IMR-90 (cell line): ENCODE measurements at regions not wholly inside any gene's neighbourhood (a gene's known extent, or its start where the extent isn't known, plus 50 kb on each side); places are given as distances from the start of the nearest gene placed in this dataset.

Experiments used
- ATAC-seq: fragments of 200-7000 bp; cut with Tn5 transposase; 2 replicates; pipeline ENCODE4 v1.9.1; 2020; ENCODE audit warnings: low read depth, mild to moderate bottlenecking, moderate library complexity
- BruUV-seq: library from RNA; stranded (reverse); fragments of 400-500 nt; replicated peaks from 2 replicates; lab custom pipeline; 2021; lab: Mats Ljungman, UMichigan
- CTCF ChIA-PET: fragments of 300-600 bp; formaldehyde crosslinking; extraction: SDS; loops from one replicate; lab custom pipeline; 2021; ENCODE audit warnings: antibody characterized with exemption; lab: Yijun Ruan, JAX
- POLR2A ChIA-PET: fragments of 300-600 bp; sonication (Branson Sonifier 250); formaldehyde crosslinking; loops from one replicate; lab custom pipeline; 2022; ENCODE audit warnings: antibody characterized with exemption; ENCODE audit not compliant: unreplicated experiment; lab: Charles Lee
- DNase-seq: peaks from one replicate; pipeline ENCODE4 v3.0.0; 2013
- H2AFZ ChIP-seq: replicated peaks from 2 replicates; pipeline ENCODE3; 2013; ENCODE audit warnings: low read length, mild to moderate bottlenecking; ENCODE audit not compliant: poor library complexity
- H2AK5ac ChIP-seq: 2 replicates; pipeline ENCODE4 v1.6.1; 2013; ENCODE audit warnings: low read depth, low read length, inconsistent platforms
- H2AK9ac ChIP-seq: replicated peaks from 2 replicates; pipeline ENCODE3; 2013; ENCODE audit warnings: mild to moderate bottlenecking, low read depth, low read length, moderate library complexity; ENCODE audit not compliant: poor library complexity
- H2BK120ac ChIP-seq: 2 replicates; pipeline ENCODE4 v1.6.1; 2013; ENCODE audit warnings: low read depth, low read length, inconsistent platforms
- H2BK15ac ChIP-seq: 3 replicates; pipeline ENCODE4 v1.6.1; 2013; ENCODE audit warnings: low read depth, low read length, inconsistent platforms
- H2BK20ac ChIP-seq: 2 replicates; pipeline ENCODE4 v1.6.1; 2013; ENCODE audit warnings: low read depth, mild to moderate bottlenecking, inconsistent platforms, low read length, moderate library complexity
- H2BK5ac ChIP-seq: 2 replicates; pipeline ENCODE4 v1.6.1; 2013; ENCODE audit warnings: mild to moderate bottlenecking, low read depth, low read length, inconsistent platforms; ENCODE audit not compliant: poor library complexity, severe bottlenecking
- H3K14ac ChIP-seq: replicated peaks from 2 replicates; pipeline ENCODE4 v1.6.1; 2013; ENCODE audit warnings: low read depth, low read length, inconsistent platforms
- H3K18ac ChIP-seq: 2 replicates; pipeline ENCODE4 v1.6.1; 2013; ENCODE audit warnings: low read depth, low read length, control low read depth
- H3K23ac ChIP-seq: 2 replicates; pipeline ENCODE4 v1.6.1; 2013; ENCODE audit warnings: low read depth, low read length, inconsistent platforms
- H3K27ac ChIP-seq: 2 replicates; pipeline ENCODE4 v1.5.1; 2013; ENCODE audit warnings: mild to moderate bottlenecking, control low read depth, low read length; ENCODE audit not compliant: insufficient read depth
- H3K27me3 ChIP-seq: 2 replicates; pipeline ENCODE4 v1.6.1; 2013; ENCODE audit warnings: low read length; ENCODE audit not compliant: control insufficient read depth, insufficient read depth
- H3K36me3 ChIP-seq: 2 replicates; pipeline ENCODE4 v1.6.1; 2013; ENCODE audit warnings: low read length, mixed read lengths; ENCODE audit not compliant: control insufficient read depth, insufficient read depth
- H3K4ac ChIP-seq: 2 replicates; pipeline ENCODE4 v1.6.1; 2013; ENCODE audit warnings: low read depth, low read length, inconsistent platforms
- H3K4me1 ChIP-seq: 2 replicates; pipeline ENCODE4 v1.6.1; 2013; ENCODE audit warnings: low read length, mixed read lengths; ENCODE audit not compliant: control insufficient read depth, insufficient read depth
- H3K4me2 ChIP-seq: 2 replicates; pipeline ENCODE4 v1.6.1; 2013; ENCODE audit warnings: low read depth, mild to moderate bottlenecking, control low read depth, low read length, moderate library complexity
- H3K4me3 ChIP-seq: 2 replicates; pipeline ENCODE4 v1.5.1; 2013; ENCODE audit warnings: low read depth, mild to moderate bottlenecking, control low read depth, low read length, moderate library complexity; ENCODE audit not compliant: insufficient read depth
- H3K56ac ChIP-seq: 2 replicates; pipeline ENCODE4 v1.6.1; 2013; ENCODE audit warnings: low read length, inconsistent platforms; ENCODE audit not compliant: insufficient read depth; ENCODE audit errors: extremely low read depth
- H3K79me1 ChIP-seq, 2 experiments: 2 replicates each; pipeline ENCODE4 v1.6.1; 2013; ENCODE audit warnings: low read length in 2 of 2, inconsistent platforms in 1 of 2, low read depth in 1 of 2
- H3K9ac ChIP-seq: 2 replicates; pipeline ENCODE4 v1.6.1; 2013; ENCODE audit warnings: low read depth, low read length, control low read depth
- H3K9me1 ChIP-seq: 2 replicates; pipeline ENCODE4 v1.6.1; 2013; ENCODE audit warnings: low read length, inconsistent platforms; ENCODE audit not compliant: insufficient read depth
- H3K9me3 ChIP-seq: 2 replicates; pipeline ENCODE4 v1.6.1; 2013; ENCODE audit warnings: low read length; ENCODE audit not compliant: control insufficient read depth, insufficient read depth
- H4K20me1 ChIP-seq: 2 replicates; pipeline ENCODE4 v1.6.1; 2013; ENCODE audit warnings: low read length, inconsistent platforms; ENCODE audit not compliant: insufficient read depth
- H4K5ac ChIP-seq: 2 replicates; pipeline ENCODE4 v1.6.1; 2013; ENCODE audit warnings: mild to moderate bottlenecking, low read depth, low read length, control low read depth
- H4K8ac ChIP-seq, 2 experiments: 2 replicates each; pipeline ENCODE4 v1.6.1; 2013; ENCODE audit warnings: low read depth in 2 of 2, low read length in 2 of 2, control low read depth in 1 of 2, inconsistent platforms in 1 of 2
- H4K91ac ChIP-seq: 2 replicates; pipeline ENCODE4 v1.6.1; 2013; ENCODE audit warnings: low read depth, low read length, inconsistent platforms; ENCODE audit not compliant: insufficient read depth
- CEBPB ChIP-seq: IDR thresholded peaks from 2 replicates; pipeline ENCODE4 v1.6.1; 2012; ENCODE audit warnings: low read depth, low read length, improper control_type of control experiment
- CHD1 ChIP-seq: IDR thresholded peaks from 2 replicates; pipeline ENCODE4 v1.6.1; 2012; ENCODE audit warnings: low read depth, low read length, improper control_type of control experiment
- FOS ChIP-seq: fragments of 150-350 bp; IDR thresholded peaks from 2 replicates; pipeline ENCODE4 v1.6.1; 2016; ENCODE audit warnings: low read depth, low read length
- MAZ ChIP-seq: IDR thresholded peaks from 2 replicates; pipeline ENCODE4 v1.6.1; 2012; ENCODE audit warnings: low read depth, mild to moderate bottlenecking, low read length, improper control_type of control experiment, moderate library complexity, borderline replicate concordance
- MXI1 ChIP-seq: IDR thresholded peaks from 2 replicates; pipeline ENCODE4 v1.6.1; 2012; ENCODE audit warnings: low read depth, mild to moderate bottlenecking, low read length, moderate library complexity, borderline replicate concordance
- NFE2L2 ChIP-seq: fragments of 150-350 bp; IDR thresholded peaks from 2 replicates; pipeline ENCODE4 v1.6.1; 2016; ENCODE audit warnings: low read depth, mild to moderate bottlenecking, low read length
- RAD21 ChIP-seq: IDR thresholded peaks from 2 replicates; pipeline ENCODE4 v1.6.1; 2012; ENCODE audit warnings: low read length, improper control_type of control experiment
- RCOR1 ChIP-seq: IDR thresholded peaks from 2 replicates; pipeline ENCODE4 v1.6.1; 2012; ENCODE audit warnings: mild to moderate bottlenecking, low read length, improper control_type of control experiment; ENCODE audit not compliant: insufficient replicate concordance
- RFX5 ChIP-seq: IDR thresholded peaks from 2 replicates; pipeline ENCODE4 v1.8.0; 2012; ENCODE audit warnings: low read depth, mild to moderate bottlenecking, low read length, moderate library complexity
- SMC3 ChIP-seq: fragments of 150-350 bp; IDR thresholded peaks from 2 replicates; pipeline ENCODE4 v1.6.1; 2016; ENCODE audit warnings: low read depth, mild to moderate bottlenecking, antibody characterized with exemption, low read length, moderate library complexity
- WGBS, 2 experiments: methylation state at CpG; one replicate each; pipeline versions ENCODE4 v1.1.5 to v1.1.7; 2013; ENCODE audit warnings: missing lambda C conversion rate in 2 of 2; ENCODE audit not compliant: insufficient read length in 1 of 2; ENCODE audit errors: extremely low coverage in 2 of 2; 5-methylcytosine and 5-hydroxymethylcytosine counted together
- dilution Hi-C: fragments of 300-500 bp; cut with HindIII; formaldehyde crosslinking; loops from one replicate; pipeline ENCODE4 v1.14.3; 2018; ENCODE audit warnings: low sequenced_read_pairs; ENCODE audit not compliant: unreplicated experiment
- in situ Hi-C: fragments of 300-500 bp; cut with MboI; formaldehyde crosslinking; loops from 3 replicates; pipeline ENCODE4 v1.14.3; 2019; ENCODE audit warnings: low sequenced_read_pairs, inconsistent platforms, mixed read lengths
- intact Hi-C: fragments of 100-400 bp; cut with micrococcal nuclease; formaldehyde crosslinking; loops from 2 replicates; pipeline ENCODE4 v1.10.0; 2022
- TF ChIP-seq, protein P1 (sequence below): conservative IDR thresholded peaks from 2 replicates; pipeline ENCODE4 v1.5.1; 2012; ENCODE audit warnings: mild to moderate bottlenecking, low read depth, low read length, improper control_type of control experiment
- TF ChIP-seq, protein P2 (sequence below): fragments of 150-350 bp; IDR thresholded peaks from 2 replicates; pipeline ENCODE4 v1.6.1; 2017; ENCODE audit warnings: mild to moderate bottlenecking, antibody characterized with exemption, low read length, low read depth

DNA sequence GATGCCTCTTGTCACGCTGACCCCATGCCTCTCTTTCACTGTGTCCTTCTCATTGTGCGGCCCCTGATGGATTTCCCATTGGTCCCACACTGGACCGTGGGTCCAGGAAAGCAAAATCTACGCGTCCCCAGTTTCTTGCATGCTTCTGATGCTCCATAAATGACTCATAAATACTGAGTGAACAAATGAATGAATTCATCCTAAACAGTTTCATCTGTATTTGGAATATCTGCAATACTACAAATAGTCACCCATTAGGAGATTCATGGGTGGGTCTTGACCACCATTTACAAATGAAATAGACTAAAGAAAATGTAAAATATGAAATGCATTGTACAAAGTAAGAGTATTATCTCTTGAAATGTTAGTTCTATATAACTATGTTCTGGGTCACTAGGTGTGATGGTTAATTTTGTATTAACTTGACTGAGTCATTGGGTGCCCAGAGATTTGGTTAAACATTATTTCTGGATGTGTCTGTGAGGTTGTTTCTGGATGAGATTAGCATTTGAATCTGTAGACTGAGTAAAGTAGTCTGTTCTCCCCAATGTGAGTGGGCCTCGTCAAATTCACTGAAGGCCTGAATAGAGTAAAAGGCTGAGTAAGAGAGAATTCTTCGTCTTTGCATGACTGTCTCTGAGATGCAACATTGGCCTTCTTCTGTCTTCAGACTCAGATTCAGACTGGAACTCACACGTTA is 448.7 kb downstream of the PREX1 start:
- CTCF ChIA-PET = no interaction called here
- Histone ChIP-seq H3K18ac (no peak overlapping the region), H3K36me3 (no peaks in the 10 kb centered on the region), H3K23ac (no peak overlapping the region), H2BK120ac (no peak overlapping the region), H2BK5ac (no peak overlapping the region), H4K91ac (no peak overlapping the region), H2AK5ac (no peak overlapping the region), H3K9ac (no peak overlapping the region), H3K4me2 (no peak overlapping the region), H3K27me3 (peaks cover 6% of the 10 kb centered on the region; the same call in 1 of the 2 replicates), H3K4me1 (no peaks in the 10 kb centered on the region), H4K20me1 (no peaks in the 10 kb centered on the region), H4K5ac (no peak overlapping the region), H3K79me1 (no peaks in the 10 kb centered on the region), H3K4me3 (no peak overlapping the region), H3K27ac (no peak overlapping the region), H3K9me3 (no peaks in the 10 kb centered on the region), H4K8ac (no peak overlapping the region), H2BK20ac (no peak overlapping the region), H3K9me1 (no peaks in the 10 kb centered on the region), H2AFZ (no peak overlapping the region), H3K4ac (no peak overlapping the region), H3K14ac (no peak overlapping the region), H2BK15ac (no peak overlapping the region), H3K56ac (no peak overlapping the region), H2AK9ac (no peak overlapping the region)
- DNase-seq (no peak), ATAC-seq (no peak)
- in situ Hi-C loops (no loop called here), intact Hi-C loops (no loop called here), dilution Hi-C loops (no loop called here)
- POLR2A ChIA-PET = no interaction called here
- no TSS peak for BruUV-seq
- 74% methylated on average over 3 of the region's 8 CpGs; no CpG with 5 or more reads in 1 of the 2 experiments for WGBS, 2 experiments
- TF ChIP-seq CHD1 (no peak), FOS (no peak), MXI1 (no peak), RCOR1 (no peak), RAD21 (no peak), SMC3 (no peak), NFE2L2 (no peak), CEBPB (no peak), MAZ (no peak), RFX5 (no peak)
- TF ChIP-seq, protein P1, sequence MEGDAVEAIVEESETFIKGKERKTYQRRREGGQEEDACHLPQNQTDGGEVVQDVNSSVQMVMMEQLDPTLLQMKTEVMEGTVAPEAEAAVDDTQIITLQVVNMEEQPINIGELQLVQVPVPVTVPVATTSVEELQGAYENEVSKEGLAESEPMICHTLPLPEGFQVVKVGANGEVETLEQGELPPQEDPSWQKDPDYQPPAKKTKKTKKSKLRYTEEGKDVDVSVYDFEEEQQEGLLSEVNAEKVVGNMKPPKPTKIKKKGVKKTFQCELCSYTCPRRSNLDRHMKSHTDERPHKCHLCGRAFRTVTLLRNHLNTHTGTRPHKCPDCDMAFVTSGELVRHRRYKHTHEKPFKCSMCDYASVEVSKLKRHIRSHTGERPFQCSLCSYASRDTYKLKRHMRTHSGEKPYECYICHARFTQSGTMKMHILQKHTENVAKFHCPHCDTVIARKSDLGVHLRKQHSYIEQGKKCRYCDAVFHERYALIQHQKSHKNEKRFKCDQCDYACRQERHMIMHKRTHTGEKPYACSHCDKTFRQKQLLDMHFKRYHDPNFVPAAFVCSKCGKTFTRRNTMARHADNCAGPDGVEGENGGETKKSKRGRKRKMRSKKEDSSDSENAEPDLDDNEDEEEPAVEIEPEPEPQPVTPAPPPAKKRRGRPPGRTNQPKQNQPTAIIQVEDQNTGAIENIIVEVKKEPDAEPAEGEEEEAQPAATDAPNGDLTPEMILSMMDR = no peak
- TF ChIP-seq, protein P2, sequence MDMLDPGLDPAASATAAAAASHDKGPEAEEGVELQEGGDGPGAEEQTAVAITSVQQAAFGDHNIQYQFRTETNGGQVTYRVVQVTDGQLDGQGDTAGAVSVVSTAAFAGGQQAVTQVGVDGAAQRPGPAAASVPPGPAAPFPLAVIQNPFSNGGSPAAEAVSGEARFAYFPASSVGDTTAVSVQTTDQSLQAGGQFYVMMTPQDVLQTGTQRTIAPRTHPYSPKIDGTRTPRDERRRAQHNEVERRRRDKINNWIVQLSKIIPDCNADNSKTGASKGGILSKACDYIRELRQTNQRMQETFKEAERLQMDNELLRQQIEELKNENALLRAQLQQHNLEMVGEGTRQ = no peak
